H9 (cell line): ENCODE measurements at regions not wholly inside any gene's neighbourhood (a gene's known extent, or its start where the extent isn't known, plus 50 kb on each side); places are given as distances from the start of the nearest gene placed in this dataset.

Experiments
- DNase-seq: peaks from one replicate; pipeline ENCODE4 v3.0.0-alpha.2; 2017
- H2AFZ ChIP-seq: one replicate; pipeline ENCODE4 v1.6.1; 2013; ENCODE audit warnings: mild to moderate bottlenecking, low read length, control low read depth, moderate library complexity
- H2AK5ac ChIP-seq: 2 replicates; pipeline ENCODE4 v1.6.1; 2013; ENCODE audit warnings: low read length, control low read depth, mixed read lengths; ENCODE audit not compliant: insufficient read length
- H2BK120ac ChIP-seq: one replicate; pipeline ENCODE4 v1.6.1; 2013; ENCODE audit warnings: low read depth, mild to moderate bottlenecking, low read length, control low read depth, inconsistent platforms; ENCODE audit not compliant: poor library complexity, severe bottlenecking
- H2BK12ac ChIP-seq: 2 replicates; pipeline ENCODE4 v1.6.1; 2013; ENCODE audit warnings: low read length, control low read depth, mixed read lengths, low read depth; ENCODE audit not compliant: insufficient read length
- H2BK15ac ChIP-seq: 2 replicates; pipeline ENCODE4 v1.6.1; 2013; ENCODE audit warnings: low read depth, low read length, control low read depth
- H2BK20ac ChIP-seq: one replicate; pipeline ENCODE4 v1.6.1; 2013; ENCODE audit warnings: low read depth, mild to moderate bottlenecking, low read length, control low read depth, inconsistent platforms; ENCODE audit not compliant: poor library complexity, severe bottlenecking
- H2BK5ac ChIP-seq: 2 replicates; pipeline ENCODE4 v1.6.1; 2013; ENCODE audit warnings: low read length, control low read depth, mixed read lengths; ENCODE audit not compliant: insufficient read length
- H3K14ac ChIP-seq: 2 replicates; pipeline ENCODE4 v1.6.1; 2013; ENCODE audit warnings: low read length, control low read depth; ENCODE audit not compliant: insufficient read depth
- H3K18ac ChIP-seq: 2 replicates; pipeline ENCODE4 v1.6.1; 2013; ENCODE audit warnings: low read depth, mild to moderate bottlenecking, mixed read lengths, low read length, control low read depth; ENCODE audit not compliant: insufficient read length
- H3K23ac ChIP-seq: 2 replicates; pipeline ENCODE4 v1.6.1; 2013; ENCODE audit warnings: low read length, control low read depth, mixed read lengths, low read depth; ENCODE audit not compliant: insufficient read length
- H3K23me2 ChIP-seq: 2 replicates; pipeline ENCODE4 v1.6.1; 2013; ENCODE audit warnings: low read depth, mild to moderate bottlenecking, mixed read lengths, low read length, control low read depth; ENCODE audit not compliant: insufficient read length, poor library complexity, severe bottlenecking
- H3K27ac ChIP-seq: 2 replicates; pipeline ENCODE4 v1.5.1; 2013; ENCODE audit warnings: low read length, control low read depth, mixed read lengths, low read depth; ENCODE audit not compliant: insufficient read length
- H3K27me3 ChIP-seq: 2 replicates; pipeline ENCODE4 v1.6.1; 2013; ENCODE audit warnings: low read length, control low read depth, inconsistent platforms; ENCODE audit not compliant: insufficient read depth
- H3K4ac ChIP-seq: 2 replicates; pipeline ENCODE4 v1.6.1; 2013; ENCODE audit warnings: low read depth, mild to moderate bottlenecking, control low read depth, inconsistent platforms, low read length, moderate library complexity
- H3K4me1 ChIP-seq: 2 replicates; pipeline ENCODE4 v1.6.1; 2013; ENCODE audit warnings: low read length, control low read depth, inconsistent platforms; ENCODE audit not compliant: insufficient read depth
- H3K4me2 ChIP-seq: 2 replicates; pipeline ENCODE4 v1.6.1; 2013; ENCODE audit warnings: low read length, control low read depth, mixed read lengths; ENCODE audit not compliant: insufficient read length, insufficient read depth
- H3K56ac ChIP-seq: 2 replicates; pipeline ENCODE4 v1.6.1; 2013; ENCODE audit warnings: low read depth, mild to moderate bottlenecking, mixed read lengths, low read length, control low read depth; ENCODE audit not compliant: insufficient read length
- H3K79me1 ChIP-seq: 2 replicates; pipeline ENCODE4 v1.6.1; 2013; ENCODE audit warnings: low read depth, mild to moderate bottlenecking, moderate library complexity, low read length, control low read depth, inconsistent platforms; ENCODE audit not compliant: insufficient read depth, poor library complexity, severe bottlenecking
- H3K79me2 ChIP-seq: 2 replicates; pipeline ENCODE4 v1.6.1; 2013; ENCODE audit warnings: low read length, control low read depth, inconsistent platforms; ENCODE audit not compliant: insufficient read depth
- H3K9ac ChIP-seq: 2 replicates; pipeline ENCODE4 v1.6.1; 2013; ENCODE audit warnings: low read length, control low read depth, mixed read lengths; ENCODE audit not compliant: insufficient read length; ENCODE audit errors: extremely low read depth
- H3K9me3 ChIP-seq: one replicate; pipeline ENCODE4 v1.6.1; 2013; ENCODE audit warnings: low read depth, low read length, inconsistent platforms; ENCODE audit not compliant: control insufficient read depth
- H3T11ph ChIP-seq: one replicate; pipeline ENCODE4 v1.6.1; 2013; ENCODE audit warnings: mild to moderate bottlenecking, low read length, control low read depth, inconsistent platforms
- H4K20me1 ChIP-seq: one replicate; pipeline ENCODE4 v1.6.1; 2013; ENCODE audit not compliant: control insufficient read depth, insufficient read length, insufficient read depth
- H4K5ac ChIP-seq: 2 replicates; pipeline ENCODE4 v1.6.1; 2013; ENCODE audit warnings: low read depth, mild to moderate bottlenecking, mixed read lengths, low read length, control low read depth; ENCODE audit not compliant: insufficient read length
- H4K8ac ChIP-seq: replicated peaks from 2 replicates; pipeline ENCODE4 v1.6.1; 2013; ENCODE audit warnings: low read length, control low read depth, mixed read lengths, low read depth; ENCODE audit not compliant: insufficient read length
- H4K91ac ChIP-seq: 2 replicates; pipeline ENCODE4 v1.6.1; 2013; ENCODE audit warnings: low read depth, mild to moderate bottlenecking, moderate library complexity, mixed read lengths, low read length, control low read depth; ENCODE audit not compliant: insufficient read length
- H3K27ac Mint-ChIP-seq, 3 experiments: 2 replicates in 2 of 3; 3 replicates in 1 of 3; pipeline ENCODE4 v1.8.0; 2020 to 2021; ENCODE audit warnings: mixed read lengths in 3 of 3, mild to moderate bottlenecking in 1 of 3, moderate library complexity in 1 of 3
- H3K27me3 Mint-ChIP-seq: 2 replicates; pipeline ENCODE4 v1.8.0; 2021; ENCODE audit warnings: low read depth, mild to moderate bottlenecking, moderate library complexity, mixed read lengths
- H3K36me3 Mint-ChIP-seq, 3 experiments: 2 replicates in 2 of 3; 3 replicates in 1 of 3; pipeline ENCODE4 v1.8.0; 2020 to 2021; ENCODE audit warnings: low read depth in 3 of 3, mixed read lengths in 3 of 3; ENCODE audit not compliant: insufficient read depth in 1 of 3
- H3K4me1 Mint-ChIP-seq, 2 experiments: 2 replicates each; pipeline ENCODE4 v1.8.0; 2020; ENCODE audit warnings: mixed read lengths in 2 of 2
- H3K4me3 Mint-ChIP-seq, 2 experiments: 2 replicates in 1 of 2; 3 replicates in 1 of 2; pipeline ENCODE4 v1.8.0; 2020 to 2021; ENCODE audit warnings: mild to moderate bottlenecking in 2 of 2, mixed read lengths in 2 of 2, moderate library complexity in 1 of 2
- H3K9me3 Mint-ChIP-seq, 2 experiments: 2 replicates in 1 of 2; 3 replicates in 1 of 2; pipeline ENCODE4 v1.8.0; 2020; ENCODE audit warnings: mild to moderate bottlenecking in 2 of 2, mixed read lengths in 2 of 2, moderate library complexity in 1 of 2
- WGBS: extraction: QIAGEN DNeasy Blood & Tissue Kit; methylation state at CpG from one replicate; pipeline ENCODE4 v1.1.7; 2013; ENCODE audit warnings: missing lambda C conversion rate, low lambda C conversion rate, mixed read lengths; ENCODE audit not compliant: insufficient read length; ENCODE audit errors: extremely low coverage; 5-methylcytosine and 5-hydroxymethylcytosine counted together
- TF ChIP-seq, protein P1 (sequence below): fragments of 200-600 bp; sonication (generic); conservative IDR thresholded peaks from 3 replicates; pipeline ENCODE4 v1.8.0; 2021; ENCODE audit warnings: antibody characterized with exemption, mild to moderate bottlenecking

DNA sequence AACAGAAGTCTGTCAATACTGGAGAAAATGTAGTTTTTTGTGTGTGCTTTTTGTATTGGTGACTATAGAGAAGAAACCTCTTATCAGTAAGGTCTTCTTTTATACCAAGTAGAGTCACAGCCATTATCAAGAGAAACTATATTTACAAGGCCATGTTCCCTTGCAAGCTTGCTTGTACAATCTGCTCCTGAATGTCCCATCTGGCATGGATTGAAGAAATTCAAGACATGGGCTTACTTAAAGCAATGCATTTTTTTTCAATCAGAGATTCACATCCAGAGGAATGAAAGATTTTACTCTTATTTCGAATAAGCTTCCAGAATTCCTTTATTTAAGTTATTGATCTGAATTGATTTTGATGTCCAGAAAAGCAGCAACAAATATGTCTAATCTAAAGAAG lies 537.3 kb upstream of the RPS6KA3 start:
- H2BK12ac ChIP-seq: no peak overlapping the region
- H3K56ac ChIP-seq: no peak overlapping the region
- H3K4me3 Mint-ChIP-seq: no peak overlapping the region
- no peak overlapping the region for H2BK15ac ChIP-seq
- H3K27me3 Mint-ChIP-seq: peaks cover 2% of the 10 kb centered on the region; the same call in 1 of the 2 replicates
- H3K79me1 ChIP-seq: no peaks in the 10 kb centered on the region
- DNase-seq: no peak
- no peak overlapping the region for H2BK20ac ChIP-seq
- H3K27ac Mint-ChIP-seq: no peak overlapping the region
- no peaks in the 10 kb centered on the region for H3K4me1 Mint-ChIP-seq
- H3K27ac ChIP-seq: no peak overlapping the region
- H4K8ac ChIP-seq: no peak overlapping the region
- no peaks in the 10 kb centered on the region for H3K27me3 ChIP-seq
- no peak overlapping the region for H3K23ac ChIP-seq
- peaks cover 8 to 28% (median 25%) of the 10 kb centered on the region in 3 experiments; a peak in 6 of 7 replicates for H3K36me3 Mint-ChIP-seq
- no peaks in the 10 kb centered on the region for H3K4me1 ChIP-seq
- no peaks in the 10 kb centered on the region for H4K20me1 ChIP-seq
- H3K79me2 ChIP-seq: no peaks in the 10 kb centered on the region
- H3K9me3 Mint-ChIP-seq: peaks cover 30 to 37% of the 10 kb centered on the region in 2 experiments
- H2AK5ac ChIP-seq: no peak overlapping the region
- H4K5ac ChIP-seq: no peak overlapping the region
- H2BK120ac ChIP-seq: no peak overlapping the region
- H3K9me3 ChIP-seq: peaks cover 36% of the 10 kb centered on the region
- no peaks in the 10 kb centered on the region for H3K23me2 ChIP-seq
- H3K18ac ChIP-seq: no peak overlapping the region
- TF ChIP-seq, protein P1, sequence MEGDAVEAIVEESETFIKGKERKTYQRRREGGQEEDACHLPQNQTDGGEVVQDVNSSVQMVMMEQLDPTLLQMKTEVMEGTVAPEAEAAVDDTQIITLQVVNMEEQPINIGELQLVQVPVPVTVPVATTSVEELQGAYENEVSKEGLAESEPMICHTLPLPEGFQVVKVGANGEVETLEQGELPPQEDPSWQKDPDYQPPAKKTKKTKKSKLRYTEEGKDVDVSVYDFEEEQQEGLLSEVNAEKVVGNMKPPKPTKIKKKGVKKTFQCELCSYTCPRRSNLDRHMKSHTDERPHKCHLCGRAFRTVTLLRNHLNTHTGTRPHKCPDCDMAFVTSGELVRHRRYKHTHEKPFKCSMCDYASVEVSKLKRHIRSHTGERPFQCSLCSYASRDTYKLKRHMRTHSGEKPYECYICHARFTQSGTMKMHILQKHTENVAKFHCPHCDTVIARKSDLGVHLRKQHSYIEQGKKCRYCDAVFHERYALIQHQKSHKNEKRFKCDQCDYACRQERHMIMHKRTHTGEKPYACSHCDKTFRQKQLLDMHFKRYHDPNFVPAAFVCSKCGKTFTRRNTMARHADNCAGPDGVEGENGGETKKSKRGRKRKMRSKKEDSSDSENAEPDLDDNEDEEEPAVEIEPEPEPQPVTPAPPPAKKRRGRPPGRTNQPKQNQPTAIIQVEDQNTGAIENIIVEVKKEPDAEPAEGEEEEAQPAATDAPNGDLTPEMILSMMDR: no peak
- no peak overlapping the region for H3K4me2 ChIP-seq
- no peak overlapping the region for H4K91ac ChIP-seq
- WGBS: no CpG with 5 or more reads among the region's 1 CpG
- no peak overlapping the region for H2AFZ ChIP-seq
- no peak overlapping the region for H3T11ph ChIP-seq
- no peak overlapping the region for H3K14ac ChIP-seq
- no peak overlapping the region for H2BK5ac ChIP-seq
- H3K9ac ChIP-seq: no peak overlapping the region
- H3K4ac ChIP-seq: no peak overlapping the region
